ENCODE measurements at regions not wholly inside any gene's neighbourhood (a gene's known extent, or its start where the extent isn't known, plus 50 kb on each side); places are given as distances from the start of the nearest gene placed in this dataset.

DNA sequence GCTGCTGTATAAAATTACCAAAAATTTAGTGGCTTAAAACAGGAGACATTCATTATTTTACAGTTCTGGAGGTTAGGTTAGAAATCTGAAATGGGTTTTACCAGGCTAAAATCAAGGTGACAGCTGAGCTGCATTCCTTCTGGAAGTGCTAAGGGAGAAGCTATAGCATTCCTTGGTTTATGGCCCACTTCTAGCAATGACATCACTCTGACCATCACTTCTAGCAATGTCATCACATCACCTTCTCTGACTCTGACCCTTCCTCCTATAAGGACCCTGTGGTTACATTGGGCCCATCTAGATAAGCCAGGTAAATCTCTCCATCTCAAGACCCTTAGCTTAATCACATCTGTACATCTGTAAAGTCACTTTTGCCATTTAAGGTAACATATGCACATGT lies 366.1 kb downstream of the EFNA5 start:
- no peak for TF ChIP-seq SIN3A (IDR thresholded peaks at IDR 0.05; ENCODE audit: borderline replicate concordance, insufficient read depth, low read length)

DNA sequence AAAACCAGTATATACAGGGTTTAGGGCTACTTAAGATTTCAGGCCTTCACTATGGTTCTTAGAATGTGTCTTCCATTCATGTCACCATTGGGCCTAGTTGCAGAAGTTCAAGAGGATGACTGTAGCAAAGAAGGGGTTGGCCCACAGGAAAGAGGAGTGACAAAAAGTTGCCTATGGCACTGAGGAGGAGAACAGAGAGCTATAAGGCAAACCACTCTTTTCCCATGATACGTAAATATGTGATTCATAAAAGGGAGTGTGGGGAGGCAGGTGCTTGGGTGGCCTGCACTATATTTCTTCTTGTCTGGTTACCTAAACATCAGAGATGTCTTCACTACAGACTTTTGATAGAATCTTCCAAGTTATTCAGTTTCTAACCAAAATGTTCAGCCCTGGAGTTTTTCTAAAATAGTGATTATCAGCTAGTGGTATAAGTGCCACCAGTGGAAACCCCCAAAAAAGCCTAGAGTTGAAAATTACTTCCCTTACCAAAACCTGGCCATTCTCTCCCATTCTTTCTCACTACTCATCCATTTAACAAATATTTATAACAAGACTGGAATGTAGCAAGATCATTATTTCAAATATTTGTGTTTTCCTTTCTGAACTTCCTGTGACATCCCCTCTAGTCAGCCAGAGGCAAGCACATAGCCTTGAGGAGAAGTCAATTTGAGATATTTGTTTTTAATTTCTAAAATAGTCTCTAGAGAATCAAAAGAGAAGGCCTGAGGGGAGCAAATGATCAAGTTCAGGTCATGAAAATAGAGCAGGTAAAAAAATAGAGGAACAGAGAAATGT lies 367.4 kb downstream of the EFNA5 start:
- no peak for TF ChIP-seq TAF1 (IDR thresholded peaks at IDR 0.05; ENCODE audit: borderline replicate concordance, insufficient read depth, low read length)

DNA sequence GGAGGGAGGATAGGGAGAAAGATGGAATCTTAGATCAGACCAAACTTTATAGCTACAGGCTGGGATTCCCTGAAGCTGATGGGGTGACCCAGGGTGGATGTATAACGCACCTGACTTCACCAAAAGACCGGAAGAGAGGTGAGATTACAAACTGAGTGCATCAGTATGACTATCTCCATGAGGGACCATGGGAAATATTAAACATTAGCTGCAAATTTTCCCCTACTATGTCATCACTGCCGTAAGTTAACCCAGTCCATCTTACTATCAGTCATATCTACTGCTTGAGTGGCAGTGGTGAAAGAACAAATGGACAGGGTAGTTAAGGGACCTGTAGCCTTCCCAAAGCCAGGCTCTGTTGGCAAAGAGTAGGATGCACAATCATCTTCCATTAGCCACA lies 368.3 kb downstream of the EFNA5 start:
- TF ChIP-seq, protein P1, sequence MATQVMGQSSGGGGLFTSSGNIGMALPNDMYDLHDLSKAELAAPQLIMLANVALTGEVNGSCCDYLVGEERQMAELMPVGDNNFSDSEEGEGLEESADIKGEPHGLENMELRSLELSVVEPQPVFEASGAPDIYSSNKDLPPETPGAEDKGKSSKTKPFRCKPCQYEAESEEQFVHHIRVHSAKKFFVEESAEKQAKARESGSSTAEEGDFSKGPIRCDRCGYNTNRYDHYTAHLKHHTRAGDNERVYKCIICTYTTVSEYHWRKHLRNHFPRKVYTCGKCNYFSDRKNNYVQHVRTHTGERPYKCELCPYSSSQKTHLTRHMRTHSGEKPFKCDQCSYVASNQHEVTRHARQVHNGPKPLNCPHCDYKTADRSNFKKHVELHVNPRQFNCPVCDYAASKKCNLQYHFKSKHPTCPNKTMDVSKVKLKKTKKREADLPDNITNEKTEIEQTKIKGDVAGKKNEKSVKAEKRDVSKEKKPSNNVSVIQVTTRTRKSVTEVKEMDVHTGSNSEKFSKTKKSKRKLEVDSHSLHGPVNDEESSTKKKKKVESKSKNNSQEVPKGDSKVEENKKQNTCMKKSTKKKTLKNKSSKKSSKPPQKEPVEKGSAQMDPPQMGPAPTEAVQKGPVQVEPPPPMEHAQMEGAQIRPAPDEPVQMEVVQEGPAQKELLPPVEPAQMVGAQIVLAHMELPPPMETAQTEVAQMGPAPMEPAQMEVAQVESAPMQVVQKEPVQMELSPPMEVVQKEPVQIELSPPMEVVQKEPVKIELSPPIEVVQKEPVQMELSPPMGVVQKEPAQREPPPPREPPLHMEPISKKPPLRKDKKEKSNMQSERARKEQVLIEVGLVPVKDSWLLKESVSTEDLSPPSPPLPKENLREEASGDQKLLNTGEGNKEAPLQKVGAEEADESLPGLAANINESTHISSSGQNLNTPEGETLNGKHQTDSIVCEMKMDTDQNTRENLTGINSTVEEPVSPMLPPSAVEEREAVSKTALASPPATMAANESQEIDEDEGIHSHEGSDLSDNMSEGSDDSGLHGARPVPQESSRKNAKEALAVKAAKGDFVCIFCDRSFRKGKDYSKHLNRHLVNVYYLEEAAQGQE (IDR thresholded peaks at IDR 0.05; ENCODE audit: insufficient read depth in 1 of 2, low read depth in 2 of 2, low read length in 2 of 2) = no peak
- TF ChIP-seq POLR2AphosphoS5 (IDR thresholded peaks at IDR 0.05; ENCODE audit: low read depth, low read length) (no peak), TAF1 (IDR thresholded peaks at IDR 0.05; ENCODE audit: borderline replicate concordance, insufficient read depth, low read length) (no peak), SIN3A (IDR thresholded peaks at IDR 0.05; ENCODE audit: borderline replicate concordance, insufficient read depth, low read length) (no peak), FOXP2 (optimal IDR thresholded peaks at IDR 0.05; ENCODE audit: borderline replicate concordance, extremely low read depth, extremely low read length, insufficient read depth) (no peak)

DNA sequence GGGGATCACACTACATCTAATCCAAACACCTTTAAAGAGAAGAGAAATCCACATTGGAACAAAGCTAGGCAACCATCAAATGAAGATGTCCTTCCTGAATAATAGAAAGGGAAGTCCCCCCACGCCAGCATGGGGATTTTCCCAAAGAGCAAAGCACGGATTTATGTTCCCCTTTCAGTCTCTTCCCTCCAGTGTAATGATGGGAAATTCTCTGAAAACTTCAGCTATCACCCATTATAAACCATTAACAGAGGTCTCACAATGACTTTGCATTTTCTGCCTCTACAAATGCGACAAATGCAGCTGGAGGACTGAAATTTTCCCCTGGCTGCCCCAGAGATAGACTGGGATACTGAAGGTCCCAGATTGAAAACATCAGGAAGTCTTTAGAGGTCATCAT lies 368.7 kb downstream of the EFNA5 start:
- no peak for TF ChIP-seq TAF1 (IDR thresholded peaks at IDR 0.05; ENCODE audit: borderline replicate concordance, insufficient read depth, low read length)

DNA sequence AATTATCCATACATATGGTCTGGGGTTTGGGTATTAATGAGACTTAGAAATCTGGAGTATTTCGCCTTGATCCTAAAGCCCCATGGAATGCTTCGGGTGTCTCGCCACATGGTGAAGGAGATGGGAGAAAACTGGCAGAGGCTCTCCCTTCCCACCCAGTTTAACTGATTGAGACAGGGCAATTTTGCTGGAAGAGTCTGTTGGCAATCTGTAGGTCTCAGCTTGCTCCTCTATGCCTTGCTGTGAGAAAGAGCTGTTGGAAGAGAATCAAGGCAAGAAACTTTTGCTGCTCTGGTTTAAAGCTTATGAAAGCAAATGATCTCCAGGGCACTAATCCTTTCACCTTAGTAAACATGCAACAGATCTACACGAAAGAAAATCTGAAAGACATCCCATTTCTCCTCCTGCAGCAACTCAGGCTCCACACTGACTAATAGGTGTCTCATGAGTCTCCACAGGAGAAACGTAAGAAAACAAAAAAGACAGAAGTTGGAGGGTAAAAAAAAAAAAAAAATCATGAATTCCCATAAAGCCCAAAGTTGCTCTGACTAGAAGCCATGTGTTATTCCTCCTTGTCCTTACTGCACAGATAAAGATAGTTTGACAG lies 369.9 kb downstream of the EFNA5 start:
- TF ChIP-seq, protein P1 (IDR thresholded peaks at IDR 0.05; ENCODE audit: insufficient read depth in 1 of 2, low read depth in 2 of 2, low read length in 2 of 2) = no peak
- TF ChIP-seq SIN3A (IDR thresholded peaks at IDR 0.05; ENCODE audit: borderline replicate concordance, insufficient read depth, low read length) (no peak), TAF1 (IDR thresholded peaks at IDR 0.05; ENCODE audit: borderline replicate concordance, insufficient read depth, low read length) (no peak), FOXP2 (optimal IDR thresholded peaks at IDR 0.05; ENCODE audit: borderline replicate concordance, extremely low read depth, extremely low read length, insufficient read depth) (no peak), POLR2AphosphoS5 (IDR thresholded peaks at IDR 0.05; ENCODE audit: low read depth, low read length) (no peak)

DNA sequence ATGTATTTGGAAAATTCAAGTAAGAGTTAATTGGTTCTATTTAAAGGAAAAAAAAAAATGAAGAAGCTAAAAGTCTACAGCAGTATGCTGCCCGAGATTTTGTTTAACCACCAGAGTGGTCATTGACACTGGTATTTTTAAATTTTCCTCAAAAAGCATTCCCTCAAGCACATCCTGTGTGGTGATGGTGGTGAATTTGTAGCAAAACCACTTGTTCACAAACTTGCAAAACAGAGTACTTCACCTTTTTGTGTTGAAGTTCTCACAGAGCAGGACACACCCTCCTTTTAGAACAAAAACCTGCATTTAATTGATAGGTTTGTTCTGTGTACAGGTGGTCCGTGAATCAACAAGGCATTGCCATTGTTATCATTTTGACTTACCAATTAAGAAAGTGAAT lies 374.2 kb downstream of the EFNA5 start:
- TF ChIP-seq POLR2AphosphoS5 (IDR thresholded peaks at IDR 0.05; ENCODE audit: low read depth, low read length) = no peak
- no peak for TF ChIP-seq FOXP2 (optimal IDR thresholded peaks at IDR 0.05; ENCODE audit: borderline replicate concordance, extremely low read depth, extremely low read length, insufficient read depth)
- TF ChIP-seq, protein P1 (IDR thresholded peaks at IDR 0.05; ENCODE audit: insufficient read depth in 1 of 2, low read depth in 2 of 2, low read length in 2 of 2) = no peak
- TF ChIP-seq TAF1 (IDR thresholded peaks at IDR 0.05; ENCODE audit: borderline replicate concordance, insufficient read depth, low read length) = no peak
- TF ChIP-seq SIN3A (IDR thresholded peaks at IDR 0.05; ENCODE audit: borderline replicate concordance, insufficient read depth, low read length) = no peak

All from PFSK-1 (cell line).